ENCODE measurements at regions not wholly inside any gene's neighbourhood (a gene's known extent, or its start where the extent isn't known, plus 50 kb on each side); places are given as distances from the start of the nearest gene placed in this dataset.
"Not testable (repeated sequence)": the region's sequence is repeated elsewhere in the genome, so short reads cannot be mapped to it uniquely, and the experiment has no call there.

GRCh38 chr13:109702030-109702597 lies 84.3 kb downstream of the IRS2 start:
- H3K27ac ChIP-seq; DNase-seq (ENCODE audit: low read depth, low spot score): not testable (repeated sequence)

GRCh38 chr13:109700176-109700575 lies 86.2 kb downstream of the IRS2 start:
- H3K27ac ChIP-seq = no peak overlapping the region
- peak; percentile 22 for DNase-seq (ENCODE audit: low read depth, low spot score)

- no peak overlapping the region for H3K27ac ChIP-seq
- no peak for DNase-seq (ENCODE audit: low read depth, low spot score)
Measured at GRCh38 chr13:109699628-109700071, 86.7 kb downstream of the IRS2 start.

- no peak overlapping the region for H3K27ac ChIP-seq
- no peak for DNase-seq (ENCODE audit: low read depth, low spot score)
Measured at GRCh38 chr13:109698779-109699178, 87.6 kb downstream of the IRS2 start.

GRCh38 chr13:109697936-109698335 lies 88.4 kb downstream of the IRS2 start:
- no peak overlapping the region for H3K27ac ChIP-seq
- DNase-seq (ENCODE audit: low read depth, low spot score) = no peak

- no peak for DNase-seq (ENCODE audit: low read depth, low spot score)
- H3K27ac ChIP-seq = no peak overlapping the region
Measured at GRCh38 chr13:109695402-109696190, 90.8 kb downstream of the IRS2 start.

GRCh38 chr13:109694972-109695371 lies 91.4 kb downstream of the IRS2 start:
- H3K27ac ChIP-seq = no peak overlapping the region
- DNase-seq (ENCODE audit: low read depth, low spot score) = no peak

- H3K27ac ChIP-seq = no peak overlapping the region
- DNase-seq (ENCODE audit: low read depth, low spot score) = no peak
Measured at GRCh38 chr13:109693213-109693612, 93.2 kb downstream of the IRS2 start.

GRCh38 chr13:109691689-109692088 lies 94.7 kb downstream of the IRS2 start:
- no peak overlapping the region for H3K27ac ChIP-seq
- no peak for DNase-seq (ENCODE audit: low read depth, low spot score)

GRCh38 chr13:109687559-109688448 lies 98.6 kb downstream of the IRS2 start:
- DNase-seq (ENCODE audit: low read depth, low spot score) = no peak
- H3K27ac ChIP-seq = no peak overlapping the region

GRCh38 chr13:109685203-109685602 lies 101.2 kb downstream of the IRS2 start:
- H3K27ac ChIP-seq = peak overlapping the region; percentile 27
- DNase-seq (ENCODE audit: low read depth, low spot score) = no peak

- peak overlapping the region; percentile 27 for H3K27ac ChIP-seq
- peak; percentile 20 for DNase-seq (ENCODE audit: low read depth, low spot score)
Measured at GRCh38 chr13:109684824-109685202, 101.6 kb downstream of the IRS2 start.

GRCh38 chr13:109684084-109684823 lies 102.1 kb downstream of the IRS2 start:
- DNase-seq (ENCODE audit: low read depth, low spot score) = no peak
- peak overlapping the region; percentile 27 for H3K27ac ChIP-seq

GRCh38 chr13:109682534-109683244 lies 103.7 kb downstream of the IRS2 start:
- DNase-seq (ENCODE audit: low read depth, low spot score) = no peak

GRCh38 chr13:109680930-109681329 lies 105.5 kb downstream of the IRS2 start:
- DNase-seq (ENCODE audit: low read depth, low spot score) = no peak
- no peak overlapping the region for H3K27ac ChIP-seq

More at GRCh38 chr13:109682534-109683244, 103.7 kb downstream of the IRS2 start:
- H3K27ac ChIP-seq = no peak overlapping the region

GRCh38 chr13:109680288-109680687 lies 106.1 kb downstream of the IRS2 start:
- no peak overlapping the region for H3K27ac ChIP-seq
- DNase-seq (ENCODE audit: low read depth, low spot score) = no peak

- H3K27ac ChIP-seq = no peak overlapping the region
- DNase-seq (ENCODE audit: low read depth, low spot score) = no peak
Measured at GRCh38 chr13:109678459-109678858, 107.9 kb downstream of the IRS2 start.

- H3K27ac ChIP-seq = no peak overlapping the region
- DNase-seq (ENCODE audit: low read depth, low spot score) = no peak
Measured at GRCh38 chr13:109677206-109677605, 109.2 kb downstream of the IRS2 start.

- H3K27ac ChIP-seq = no peak overlapping the region
- no peak for DNase-seq (ENCODE audit: low read depth, low spot score)
Measured at GRCh38 chr13:109673477-109673876, 112.9 kb downstream of the IRS2 start.

- H3K27ac ChIP-seq = no peak overlapping the region
- DNase-seq (ENCODE audit: low read depth, low spot score) = no peak
Measured at GRCh38 chr13:109672545-109672944, 113.8 kb downstream of the IRS2 start.
